ENCODE measurements at regions not wholly inside any gene's neighbourhood (a gene's known extent, or its start where the extent isn't known, plus 50 kb on each side); places are given as distances from the start of the nearest gene placed in this dataset.

DNA sequence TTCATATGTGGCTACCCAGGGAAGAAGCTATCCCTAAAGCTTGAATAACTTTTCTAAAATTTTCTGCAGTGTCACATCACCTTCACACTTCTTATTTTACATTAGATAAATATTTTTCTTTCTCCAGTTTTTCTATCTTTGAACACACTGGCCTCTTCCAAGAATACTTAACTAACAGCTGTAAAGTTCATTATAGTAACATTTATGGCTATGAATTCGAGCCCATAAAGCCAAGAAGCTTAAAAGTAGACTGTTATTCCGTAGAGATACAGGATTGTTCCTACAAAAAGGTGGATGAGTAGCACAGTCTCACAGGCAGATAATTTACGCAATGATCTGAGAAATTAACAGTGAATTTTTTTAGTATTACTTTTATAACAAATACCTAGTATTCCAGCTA is 55.7 kb upstream of the BMP5 start:
- TF ChIP-seq PATZ1 (CRISPR knock-in tag; IDR thresholded peaks at IDR 0.05; ENCODE audit: borderline replicate concordance) (no peak), OSR1 (CRISPR knock-in tag; IDR thresholded peaks at IDR 0.05) (no peak), TOX (CRISPR knock-in tag; IDR thresholded peaks at IDR 0.05; ENCODE audit: borderline replicate concordance) (no peak), CSDC2 (CRISPR knock-in tag; IDR thresholded peaks at IDR 0.05) (no peak)

Measured in SK-N-SH treated with all-trans-retinoic acid at 6 μM for 48 hours (cell line).